ENCODE measurements at regions not wholly inside any gene's neighbourhood (a gene's known extent, or its start where the extent isn't known, plus 50 kb on each side); places are given as distances from the start of the nearest gene placed in this dataset.

DNA sequence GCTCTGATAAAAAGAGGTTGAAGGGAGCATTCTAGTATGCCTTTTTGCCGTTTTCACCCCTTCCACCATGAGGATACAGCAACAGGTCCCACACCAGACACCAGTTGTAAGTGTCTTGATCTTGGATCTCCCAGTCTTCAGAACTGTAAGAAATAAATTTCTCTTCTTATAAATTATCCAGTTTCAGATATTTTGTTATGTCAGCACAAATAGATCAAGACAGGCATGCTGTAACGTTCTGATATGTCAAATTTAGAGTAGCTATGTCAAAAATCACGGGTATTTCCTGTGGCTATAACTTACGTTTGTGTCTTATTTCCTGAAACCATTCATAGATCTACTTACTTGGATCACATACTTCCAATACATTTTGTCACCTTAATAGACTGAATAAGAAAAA lies 55.9 kb upstream of the CD83 start:
- POLR2A ChIA-PET, result interaction anchor here (0.6 kb wide), 1 partner anchor 157 kb away, joined by 4 read pairs; no protein-coding TSS in a partner anchor
- no peaks in the 10 kb centered on the region for H3K36me3 ChIP-seq (ENCODE audit: control insufficient read depth in 2 of 2, extremely low read depth in 1 of 2, insufficient read depth in 2 of 2, low read length in 2 of 2)
- no peak overlapping the region for H2AFZ ChIP-seq (ENCODE audit: low read depth, low read length)
- BruUV-seq (replicated peaks), result no TSS peak
- H3K9ac ChIP-seq (replicated peaks; ENCODE audit: extremely low read depth, insufficient read depth, low read length), result no peak overlapping the region
- no peaks in the 10 kb centered on the region for H3K4me1 ChIP-seq (ENCODE audit: control insufficient read depth, extremely low read depth, insufficient read depth, low read length)
- FAIRE-seq (no peak), DNase-seq (ENCODE audit: low read depth, low spot score) (no peak)
- no peaks in the 10 kb centered on the region for H3K9me3 ChIP-seq (replicated peaks; ENCODE audit: control insufficient read depth, insufficient read depth, low read length)
- dilution Hi-C loops (cut with MboI; ENCODE audit: extremely low pct_ligation_motif_present, low sequenced_read_pairs) (no loop called here), intact Hi-C loops (cut with micrococcal nuclease) (loop anchor here (10.0 kb wide), 1 partner anchor 437 kb away; no protein-coding TSS in a partner anchor)
- no peaks in the 10 kb centered on the region for H3K79me2 ChIP-seq (ENCODE audit: control insufficient read depth, insufficient read depth, low read length)
- H3K4me3 ChIP-seq (replicated peaks in 1 of 3; ENCODE audit: insufficient read depth in 1 of 3, low read depth in 1 of 3, low read length in 3 of 3), result no peak overlapping the region
- H4K20me1 ChIP-seq (replicated peaks; ENCODE audit: control insufficient read depth, extremely low read depth, insufficient read depth, low read length), result no peaks in the 10 kb centered on the region
- H3K27ac ChIP-seq (ENCODE audit: insufficient read depth, low read depth, low read length), result no peak overlapping the region
- H3K27me3 ChIP-seq (ENCODE audit: control insufficient read depth in 2 of 2, insufficient read depth in 2 of 2, low read length in 2 of 2), result peaks cover 8 to 24% of the 10 kb centered on the region in 2 experiments
- no peak for TF ChIP-seq POLR2AphosphoS5 (IDR thresholded peaks at IDR 0.05; ENCODE audit: insufficient read depth, low read depth, low read length)
- TF ChIP-seq FOS (IDR thresholded peaks at IDR 0.05; ENCODE audit: borderline replicate concordance, insufficient read depth, low read length), result no peak
- TF ChIP-seq GATA2 (IDR thresholded peaks at IDR 0.05; ENCODE audit: insufficient read depth, insufficient read length, low read depth, low read length), result no peak
- no peak for TF ChIP-seq MYC (IDR thresholded peaks at IDR 0.05; ENCODE audit: low read depth, low read length)
- no peak for TF ChIP-seq EZH2 (IDR thresholded peaks at IDR 0.05; ENCODE audit: borderline replicate concordance, low read depth, low read length, severe bottlenecking)
- TF ChIP-seq, protein P1, sequence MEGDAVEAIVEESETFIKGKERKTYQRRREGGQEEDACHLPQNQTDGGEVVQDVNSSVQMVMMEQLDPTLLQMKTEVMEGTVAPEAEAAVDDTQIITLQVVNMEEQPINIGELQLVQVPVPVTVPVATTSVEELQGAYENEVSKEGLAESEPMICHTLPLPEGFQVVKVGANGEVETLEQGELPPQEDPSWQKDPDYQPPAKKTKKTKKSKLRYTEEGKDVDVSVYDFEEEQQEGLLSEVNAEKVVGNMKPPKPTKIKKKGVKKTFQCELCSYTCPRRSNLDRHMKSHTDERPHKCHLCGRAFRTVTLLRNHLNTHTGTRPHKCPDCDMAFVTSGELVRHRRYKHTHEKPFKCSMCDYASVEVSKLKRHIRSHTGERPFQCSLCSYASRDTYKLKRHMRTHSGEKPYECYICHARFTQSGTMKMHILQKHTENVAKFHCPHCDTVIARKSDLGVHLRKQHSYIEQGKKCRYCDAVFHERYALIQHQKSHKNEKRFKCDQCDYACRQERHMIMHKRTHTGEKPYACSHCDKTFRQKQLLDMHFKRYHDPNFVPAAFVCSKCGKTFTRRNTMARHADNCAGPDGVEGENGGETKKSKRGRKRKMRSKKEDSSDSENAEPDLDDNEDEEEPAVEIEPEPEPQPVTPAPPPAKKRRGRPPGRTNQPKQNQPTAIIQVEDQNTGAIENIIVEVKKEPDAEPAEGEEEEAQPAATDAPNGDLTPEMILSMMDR (IDR thresholded peaks at IDR 0.05; ENCODE audit: extremely low read depth in 1 of 2, insufficient read depth in 1 of 2, low read depth in 1 of 2, low read length in 2 of 2), result no peak
- TF ChIP-seq, protein P2, sequence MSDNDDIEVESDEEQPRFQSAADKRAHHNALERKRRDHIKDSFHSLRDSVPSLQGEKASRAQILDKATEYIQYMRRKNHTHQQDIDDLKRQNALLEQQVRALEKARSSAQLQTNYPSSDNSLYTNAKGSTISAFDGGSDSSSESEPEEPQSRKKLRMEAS (IDR thresholded peaks at IDR 0.05; ENCODE audit: insufficient read depth, insufficient read length), result no peak
- no peak for TF ChIP-seq POLR2A (IDR thresholded peaks at IDR 0.05; ENCODE audit: low read depth, low read length)
- TF ChIP-seq JUN (IDR thresholded peaks at IDR 0.05; ENCODE audit: borderline replicate concordance, insufficient read depth, insufficient read length, low read depth), result no peak
- CTCF ChIA-PET, result interaction anchor here (1.0 to 1.7 kb wide), 2 partner anchors 15 to 153 kb away, joined by 3 to 9 read pairs; no protein-coding TSS in a partner anchor
- no peaks in the 10 kb centered on the region for H3K9me1 ChIP-seq (replicated peaks; ENCODE audit: control insufficient read depth, extremely low read depth, insufficient read depth, low read length)
- no peak overlapping the region for H3K4me2 ChIP-seq (ENCODE audit: insufficient read depth, low read length)
